Activated CD4-positive, alpha-beta T cell treated with anti-CD3 and anti-CD28 coated beads, Interleukin-2, amount 50 U/mL, for 16 hours (primary cell): ENCODE measurements at regions not wholly inside any gene's neighbourhood (a gene's known extent, or its start where the extent isn't known, plus 50 kb on each side); places are given as distances from the start of the nearest gene placed in this dataset.

Experiments used
- DNase-seq: peaks from one replicate; pipeline ENCODE4 v3.0.0-alpha.2; 2020

GRCh38 chr2:37809931-37810570, 115.0 kb upstream of the RMDN2 start:
- no peak for DNase-seq

- no peak for DNase-seq
These were observed 112.7 kb upstream of the RMDN2 start for GRCh38 chr2:37812414-37812813.

GRCh38 chr2:37812941-37813730, 112.0 kb upstream of the RMDN2 start:
- no peak for DNase-seq

- no peak for DNase-seq
These were observed 109.1 kb upstream of the RMDN2 start for GRCh38 chr2:37816036-37816435.

- DNase-seq, result no peak
These were observed 108.4 kb upstream of the RMDN2 start for GRCh38 chr2:37816686-37817085.

GRCh38 chr2:37819186-37819585, 105.9 kb upstream of the RMDN2 start:
- no peak for DNase-seq

- DNase-seq, result no peak
These were observed 104.6 kb upstream of the RMDN2 start for GRCh38 chr2:37820471-37820986.

- DNase-seq, result no peak
These were observed 99.5 kb upstream of the RMDN2 start for GRCh38 chr2:37825586-37825985.

- no peak for DNase-seq
These were observed 98.5 kb upstream of the RMDN2 start for GRCh38 chr2:37826611-37827010.

GRCh38 chr2:37827455-37827854, 97.6 kb upstream of the RMDN2 start:
- no peak for DNase-seq

GRCh38 chr2:37827911-37828511, 97.1 kb upstream of the RMDN2 start:
- no peak for DNase-seq

- DNase-seq, result no peak
These were observed 95.9 kb upstream of the RMDN2 start for GRCh38 chr2:37829202-37829601.

- DNase-seq, result no peak
These were observed 95.3 kb upstream of the RMDN2 start for GRCh38 chr2:37829616-37830395.

- DNase-seq, result no peak
These were observed 94.5 kb upstream of the RMDN2 start for GRCh38 chr2:37830636-37831035.

- DNase-seq, result no peak
These were observed 93.9 kb upstream of the RMDN2 start for GRCh38 chr2:37831081-37831780.

GRCh38 chr2:37832590-37833197, 92.4 kb upstream of the RMDN2 start:
- DNase-seq, result peak; percentile 84

GRCh38 chr2:37833423-37833822, 91.7 kb upstream of the RMDN2 start:
- DNase-seq, result peak; percentile 79

GRCh38 chr2:37836270-37836669, 88.8 kb upstream of the RMDN2 start:
- DNase-seq, result no peak

GRCh38 chr2:37836711-37837110, 88.4 kb upstream of the RMDN2 start:
- DNase-seq, result no peak

GRCh38 chr2:37837628-37838328, 87.3 kb upstream of the RMDN2 start:
- no peak for DNase-seq

- no peak for DNase-seq
These were observed 86.4 kb upstream of the RMDN2 start for GRCh38 chr2:37838541-37839167.
